SK-N-MC (cell line): ENCODE measurements at regions not wholly inside any gene's neighbourhood (a gene's known extent, or its start where the extent isn't known, plus 50 kb on each side); places are given as distances from the start of the nearest gene placed in this dataset.

Experiments used
- DNase-seq: peaks from one replicate; pipeline ENCODE4 v3.0.0-alpha.2; 2011; ENCODE audit warnings: low read depth, low spot score
- H3K27ac ChIP-seq: fragments of 200-600 bp; sonication (generic); 2 replicates; pipeline ENCODE4 v1.5.1; 2016; ENCODE audit warnings: mixed run types
- H3K36me3 ChIP-seq: fragments of 200-600 bp; sonication (generic); 2 replicates; pipeline ENCODE4 v1.6.1; 2017; ENCODE audit warnings: antibody characterized with exemption, low read length, mixed read lengths; ENCODE audit not compliant: insufficient read depth
- H3K4me3 ChIP-seq: fragments of 200-600 bp; sonication (generic); 2 replicates; pipeline ENCODE4 v1.5.1; 2016
- H3K9ac ChIP-seq: fragments of 200-600 bp; sonication (generic); 2 replicates; pipeline ENCODE4 v1.8.0; 2017; ENCODE audit warnings: mixed run types, mixed read lengths; ENCODE audit not compliant: insufficient read length
- H3K9me3 ChIP-seq: fragments of 200-600 bp; sonication (generic); 2 replicates; pipeline ENCODE4 v1.6.1; 2017; ENCODE audit warnings: low read depth, mild to moderate bottlenecking, antibody characterized with exemption, low read length, moderate library complexity, mixed read lengths
- EZH2 ChIP-seq: fragments of 200-600 bp; sonication (generic); IDR thresholded peaks from one replicate; pipeline ENCODE4 v1.6.1; 2017; ENCODE audit warnings: antibody characterized with exemption
- FOXP2 ChIP-seq: optimal IDR thresholded peaks from 2 replicates; pipeline ENCODE3; 2011; ENCODE audit warnings: mild to moderate bottlenecking, moderate library complexity; ENCODE audit not compliant: insufficient read depth; ENCODE audit errors: extremely low read length, control extremely low read depth
- POLR2AphosphoS5 ChIP-seq: IDR thresholded peaks from 2 replicates; pipeline ENCODE4 v1.6.1; 2012; ENCODE audit warnings: mild to moderate bottlenecking, low read depth, low read length, borderline replicate concordance

DNA sequence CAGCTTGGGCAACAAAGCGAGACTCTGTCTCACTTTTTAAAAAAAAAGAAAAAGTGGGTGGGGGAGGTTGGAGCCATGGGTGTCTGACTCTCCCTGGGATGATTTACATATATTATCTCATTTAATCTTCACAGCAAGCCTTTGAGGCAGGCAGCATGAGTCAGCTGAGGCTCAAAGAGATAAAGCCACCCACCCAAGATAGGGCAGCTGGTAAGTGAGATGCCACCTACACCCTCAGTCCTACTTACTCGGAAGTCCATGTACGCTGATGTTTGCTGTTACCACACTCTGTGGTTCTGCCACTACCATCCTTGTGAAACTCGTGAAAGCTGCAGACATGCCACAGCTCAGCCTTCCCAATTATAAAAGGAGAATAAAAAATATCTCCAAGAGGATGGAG, 142.0 kb upstream of the TSHZ3 start:
- Histone ChIP-seq H3K36me3 (no peaks in the 10 kb centered on the region), H3K27ac (no peak overlapping the region), H3K4me3 (no peak overlapping the region), H3K9ac (no peak overlapping the region), H3K9me3 (no peaks in the 10 kb centered on the region)
- TF ChIP-seq EZH2 (no peak), POLR2AphosphoS5 (no peak), FOXP2 (no peak)
- no peak for DNase-seq

DNA sequence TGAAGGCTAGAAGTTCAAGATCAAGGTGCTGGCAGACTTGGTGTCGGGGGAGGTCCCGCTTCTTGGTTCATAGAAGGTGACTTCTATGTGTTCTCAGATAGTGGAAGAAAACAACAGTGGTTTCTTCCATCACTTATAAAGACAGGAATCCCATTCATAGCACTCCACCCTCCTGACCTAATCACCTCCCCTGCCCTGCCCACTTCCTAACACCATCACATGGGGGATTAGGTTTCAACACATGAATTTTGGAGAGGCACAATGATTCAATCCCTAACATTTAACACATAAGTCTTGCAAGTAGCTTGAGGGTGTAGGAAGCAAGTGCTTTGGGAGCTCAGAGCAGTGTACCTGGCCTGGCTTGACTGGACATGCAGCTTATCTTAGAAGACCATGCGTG, 142.8 kb upstream of the TSHZ3 start:
- no peak for TF ChIP-seq EZH2
- TF ChIP-seq POLR2AphosphoS5, result no peak
- TF ChIP-seq FOXP2, result no peak
- Histone ChIP-seq H3K4me3 (no peak overlapping the region), H3K36me3 (no peaks in the 10 kb centered on the region), H3K9me3 (no peaks in the 10 kb centered on the region), H3K27ac (no peak overlapping the region), H3K9ac (no peak overlapping the region)
- no peak for DNase-seq

DNA sequence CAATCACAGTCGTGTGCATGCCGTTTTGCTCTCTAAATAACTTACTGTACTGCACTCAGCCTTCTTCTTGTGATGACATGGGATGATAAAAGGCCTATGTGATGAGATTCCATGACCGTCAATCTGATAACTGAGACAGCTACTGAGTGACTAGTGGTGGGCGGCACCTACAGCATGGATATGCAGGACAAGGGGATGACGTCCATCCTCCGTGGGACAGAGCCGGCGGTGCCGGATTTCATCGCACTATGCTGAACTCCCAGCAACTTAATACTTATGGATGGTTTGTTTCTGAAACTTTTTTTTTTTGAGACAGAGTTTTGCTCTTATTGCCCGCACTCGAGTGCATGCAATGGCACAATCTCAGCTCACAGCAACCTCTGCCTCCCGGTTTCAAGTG, 146.8 kb upstream of the TSHZ3 start:
- TF ChIP-seq FOXP2 (no peak), POLR2AphosphoS5 (no peak), EZH2 (no peak)
- no peak overlapping the region for H3K27ac ChIP-seq

DNA sequence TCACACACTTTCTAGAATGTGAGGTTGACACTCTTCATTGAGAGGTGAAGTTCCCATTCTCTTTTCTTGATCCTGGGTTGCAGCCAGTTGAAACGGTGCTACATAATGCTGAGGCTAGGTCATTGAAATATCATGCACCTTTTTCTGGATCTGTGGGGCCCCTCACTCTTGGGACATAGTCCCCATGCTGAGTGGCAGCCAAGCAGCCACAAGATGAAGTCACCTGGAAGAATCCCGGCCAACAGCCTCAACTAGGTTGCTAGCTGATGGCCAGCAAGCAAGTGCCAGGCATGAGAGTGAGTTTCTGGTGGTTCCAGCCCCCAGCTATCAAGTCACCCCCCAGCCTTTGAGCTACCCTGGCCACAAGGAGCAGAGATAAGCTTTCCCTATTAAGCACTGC, 148.5 kb upstream of the TSHZ3 start:
- TF ChIP-seq EZH2, result no peak
- no peak for TF ChIP-seq FOXP2
- TF ChIP-seq POLR2AphosphoS5, result no peak
- H3K36me3 ChIP-seq, result no peaks in the 10 kb centered on the region
- H3K4me3 ChIP-seq, result no peak overlapping the region
- H3K27ac ChIP-seq, result no peak overlapping the region
- no peak overlapping the region for H3K9ac ChIP-seq
- DNase-seq, result no peak
- no peaks in the 10 kb centered on the region for H3K9me3 ChIP-seq

More for the DNA sequence above, 146.8 kb upstream of the TSHZ3 start:
- no peak overlapping the region for H3K9ac ChIP-seq
- H3K36me3 ChIP-seq, result no peaks in the 10 kb centered on the region
- H3K9me3 ChIP-seq, result no peaks in the 10 kb centered on the region
- DNase-seq, result no peak
- H3K4me3 ChIP-seq, result no peak overlapping the region

DNA sequence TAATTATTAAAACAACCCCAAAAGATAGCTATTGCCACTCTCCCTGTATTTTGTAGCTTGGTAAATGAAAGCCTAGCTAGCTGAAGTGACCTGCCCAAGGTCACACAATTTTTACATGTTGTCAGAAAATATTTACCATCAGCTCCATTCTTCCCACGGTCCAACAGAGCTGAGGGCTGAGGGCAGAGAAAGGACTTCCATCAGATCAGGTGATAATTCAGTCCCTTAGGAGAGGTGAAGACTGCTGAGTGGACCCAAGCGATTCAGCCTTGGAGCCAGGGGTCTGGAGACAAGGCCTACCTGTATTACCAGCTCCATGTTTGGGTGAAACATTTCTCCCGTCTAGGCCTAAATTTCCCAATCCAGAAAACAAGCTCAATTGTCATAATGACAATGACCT, 149.5 kb upstream of the TSHZ3 start:
- H3K27ac ChIP-seq, result no peak overlapping the region
- DNase-seq, result no peak
- no peaks in the 10 kb centered on the region for H3K36me3 ChIP-seq
- TF ChIP-seq FOXP2 (no peak), EZH2 (no peak), POLR2AphosphoS5 (no peak)
- H3K9me3 ChIP-seq, result no peaks in the 10 kb centered on the region
- no peak overlapping the region for H3K9ac ChIP-seq
- no peak overlapping the region for H3K4me3 ChIP-seq

DNA sequence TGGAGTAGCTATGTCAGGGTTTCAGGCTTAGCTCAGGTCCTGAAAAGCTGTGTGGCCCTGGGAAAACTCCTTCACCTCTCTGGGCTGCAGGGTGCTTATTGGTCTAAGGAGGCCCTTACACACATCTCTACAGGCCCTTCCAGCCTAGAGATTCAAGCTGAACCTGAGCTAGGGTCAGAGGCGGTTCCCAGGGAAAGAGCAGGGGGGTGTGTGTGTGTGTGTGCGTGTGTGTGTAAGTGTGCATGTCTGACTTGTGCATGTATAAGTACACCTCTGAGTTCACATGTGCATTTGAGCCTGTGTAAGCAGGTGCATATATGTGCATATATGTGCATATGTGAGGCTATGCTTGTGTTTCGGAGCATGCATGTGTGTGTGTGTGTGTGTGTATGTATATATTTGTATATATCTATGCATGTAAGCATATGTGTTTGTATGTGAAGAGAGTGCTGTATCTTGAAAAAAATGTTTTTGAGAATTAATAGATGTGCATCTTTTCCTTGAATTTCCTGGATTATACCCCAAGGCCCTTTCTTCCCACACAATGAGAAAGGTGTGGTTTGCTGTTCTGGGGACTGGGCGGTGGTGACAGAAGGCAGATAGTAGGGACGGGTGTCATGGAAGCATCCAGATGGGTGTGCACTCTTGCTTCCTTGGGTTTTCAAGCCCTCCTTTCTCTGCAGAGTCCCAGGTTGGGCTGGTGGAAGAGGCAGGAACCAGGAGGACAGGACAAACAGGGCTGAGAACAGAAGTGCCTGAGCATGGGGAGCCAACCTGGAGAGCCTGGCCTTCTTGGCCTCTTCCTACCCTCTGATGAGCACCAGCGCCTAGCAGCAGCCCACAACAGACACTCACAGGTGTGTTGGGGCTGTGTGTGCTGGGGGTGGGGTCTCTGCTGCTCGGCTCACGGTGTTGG, 150.3 kb upstream of the TSHZ3 start:
- Histone ChIP-seq H3K36me3 (no peaks in the 10 kb centered on the region), H3K9me3 (no peaks in the 10 kb centered on the region), H3K27ac (no peak overlapping the region), H3K4me3 (no peak overlapping the region), H3K9ac (no peak overlapping the region)
- DNase-seq, result no peak
- TF ChIP-seq POLR2AphosphoS5, result no peak
- TF ChIP-seq EZH2, result no peak
- TF ChIP-seq FOXP2, result no peak

DNA sequence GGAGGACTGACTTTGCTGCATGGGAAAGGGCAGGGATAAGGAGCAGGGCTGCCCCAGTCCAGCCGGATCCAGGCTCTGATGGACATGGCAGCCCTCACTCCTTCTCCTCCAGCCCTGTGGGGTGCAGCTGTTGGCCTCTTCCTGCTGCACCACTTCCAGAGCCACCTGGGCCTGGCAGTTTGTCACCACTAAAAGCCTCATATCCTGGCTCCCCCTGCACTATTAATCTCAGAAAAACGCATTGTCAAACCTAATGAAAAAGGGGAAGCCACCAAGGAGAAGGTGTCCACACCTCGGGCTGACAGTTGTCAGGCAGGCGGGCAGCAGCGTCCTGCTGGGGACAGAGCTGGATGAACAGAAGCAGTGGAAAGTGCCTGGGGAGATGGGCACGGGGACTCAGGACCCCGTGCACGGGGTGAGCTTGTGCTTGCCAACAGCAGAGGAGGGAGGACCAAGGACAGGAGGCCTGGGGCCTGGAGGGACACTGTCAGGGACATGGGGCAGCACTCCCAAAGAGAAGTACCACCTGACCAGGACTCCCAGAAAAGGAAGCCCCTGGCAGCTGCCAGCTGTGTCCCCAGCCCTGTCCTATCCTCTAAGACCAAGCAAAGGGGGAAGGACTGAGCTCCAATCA, 151.1 kb upstream of the TSHZ3 start:
- H3K36me3 ChIP-seq, result no peaks in the 10 kb centered on the region
- no peak for DNase-seq

DNA sequence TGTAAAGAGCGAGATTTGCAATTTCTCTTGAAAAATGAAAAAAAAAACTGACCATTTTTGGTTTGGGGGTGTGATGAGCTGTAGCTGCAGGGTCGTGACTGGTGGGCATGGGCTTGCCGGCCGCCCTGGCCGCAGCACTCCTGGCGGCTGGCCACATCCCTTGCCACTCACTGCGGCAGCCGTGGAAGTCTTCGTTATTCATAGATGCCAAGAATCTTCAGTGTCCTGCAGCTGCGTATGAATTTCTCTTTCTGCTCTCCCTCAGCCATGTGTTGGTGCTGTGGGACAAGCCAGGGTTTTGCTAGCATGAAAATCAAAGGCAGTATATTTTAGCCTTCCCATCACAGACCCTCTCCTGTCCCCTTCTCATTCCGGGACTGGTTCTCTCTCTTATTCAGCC, 151.7 kb upstream of the TSHZ3 start:
- Histone ChIP-seq H3K36me3 (no peaks in the 10 kb centered on the region), H3K27ac (no peak overlapping the region), H3K9ac (no peak overlapping the region), H3K4me3 (no peak overlapping the region), H3K9me3 (no peaks in the 10 kb centered on the region)
- TF ChIP-seq EZH2 (no peak), FOXP2 (no peak), POLR2AphosphoS5 (no peak)
- DNase-seq, result no peak

More for the DNA sequence above, 151.1 kb upstream of the TSHZ3 start:
- no peak overlapping the region for H3K9ac ChIP-seq
- H3K4me3 ChIP-seq, result no peak overlapping the region
- H3K27ac ChIP-seq, result no peak overlapping the region
- no peak for TF ChIP-seq EZH2
- TF ChIP-seq POLR2AphosphoS5, result no peak
- TF ChIP-seq FOXP2, result no peak
- no peaks in the 10 kb centered on the region for H3K9me3 ChIP-seq
